ENCODE measurements at regions not wholly inside any gene's neighbourhood (a gene's known extent, or its start where the extent isn't known, plus 50 kb on each side); places are given as distances from the start of the nearest gene placed in this dataset.

DNA sequence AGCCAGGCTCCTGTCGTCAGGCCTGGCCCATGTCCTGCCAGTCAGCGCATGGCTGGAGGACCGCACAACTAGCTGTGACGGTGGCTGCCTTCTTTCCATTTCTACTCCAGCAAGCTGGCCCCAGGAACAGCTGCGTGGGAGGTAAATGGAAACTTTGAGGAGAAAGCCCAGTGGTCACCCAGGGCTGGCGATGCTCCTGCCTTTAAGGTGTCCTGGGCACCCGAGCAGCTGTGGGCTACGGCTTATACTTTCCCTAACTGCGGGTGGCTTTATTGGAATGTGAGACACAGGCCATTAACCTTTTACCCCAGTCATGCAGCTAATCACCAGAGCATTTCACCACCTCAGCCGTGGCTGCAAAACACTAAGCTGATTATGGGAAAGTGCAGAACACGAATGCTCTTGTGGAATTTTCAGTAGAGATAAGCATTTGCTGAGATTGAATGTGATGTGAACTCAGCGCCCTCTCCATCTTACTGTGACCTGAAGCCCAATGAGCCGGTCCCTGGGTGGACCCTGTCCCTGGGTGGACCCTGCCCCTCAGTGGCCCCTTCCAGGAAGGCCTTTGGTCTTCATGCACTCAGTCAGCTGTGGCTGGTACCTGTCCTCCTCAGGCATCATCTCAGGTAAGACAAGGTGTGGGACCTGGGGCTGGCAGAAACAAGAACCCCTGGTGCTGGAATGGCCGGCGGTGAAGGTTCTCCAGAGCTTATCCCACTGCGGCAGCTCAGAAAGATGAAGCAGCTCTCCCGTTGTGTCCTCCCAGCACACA, 275.4 kb upstream of the HS6ST1 start:
- Histone ChIP-seq H3F3A (ENCODE audit: insufficient read depth, low read depth) (no peaks in the 10 kb centered on the region), H2AFZ (no peak overlapping the region), H3K9me3 (ENCODE audit: insufficient read depth, low read depth) (no peaks in the 10 kb centered on the region), H3K36me3 (ENCODE audit: low read depth) (no peaks in the 10 kb centered on the region), H3K4me1 (replicated peaks; ENCODE audit: insufficient read depth) (no peaks in the 10 kb centered on the region), H4K20me1 (ENCODE audit: insufficient read depth) (no peaks in the 10 kb centered on the region), H3K79me2 (ENCODE audit: low read depth) (no peaks in the 10 kb centered on the region), H3K27me3 (ENCODE audit: insufficient read depth, low read depth) (no peaks in the 10 kb centered on the region), H3K4me2 (no peak overlapping the region), H3K4me3 (no peak overlapping the region), H3K9me2 (ENCODE audit: insufficient read depth) (no peaks in the 10 kb centered on the region), H3K27ac (no peak overlapping the region)
- ChIA-PET CTCF (no interaction called here), POLR2A (ENCODE audit: unreplicated experiment) (no interaction called here)
- no peak for TF ChIP-seq EZH2 (IDR thresholded peaks at IDR 0.05; ENCODE audit: low read depth)
- TF ChIP-seq, protein P1, sequence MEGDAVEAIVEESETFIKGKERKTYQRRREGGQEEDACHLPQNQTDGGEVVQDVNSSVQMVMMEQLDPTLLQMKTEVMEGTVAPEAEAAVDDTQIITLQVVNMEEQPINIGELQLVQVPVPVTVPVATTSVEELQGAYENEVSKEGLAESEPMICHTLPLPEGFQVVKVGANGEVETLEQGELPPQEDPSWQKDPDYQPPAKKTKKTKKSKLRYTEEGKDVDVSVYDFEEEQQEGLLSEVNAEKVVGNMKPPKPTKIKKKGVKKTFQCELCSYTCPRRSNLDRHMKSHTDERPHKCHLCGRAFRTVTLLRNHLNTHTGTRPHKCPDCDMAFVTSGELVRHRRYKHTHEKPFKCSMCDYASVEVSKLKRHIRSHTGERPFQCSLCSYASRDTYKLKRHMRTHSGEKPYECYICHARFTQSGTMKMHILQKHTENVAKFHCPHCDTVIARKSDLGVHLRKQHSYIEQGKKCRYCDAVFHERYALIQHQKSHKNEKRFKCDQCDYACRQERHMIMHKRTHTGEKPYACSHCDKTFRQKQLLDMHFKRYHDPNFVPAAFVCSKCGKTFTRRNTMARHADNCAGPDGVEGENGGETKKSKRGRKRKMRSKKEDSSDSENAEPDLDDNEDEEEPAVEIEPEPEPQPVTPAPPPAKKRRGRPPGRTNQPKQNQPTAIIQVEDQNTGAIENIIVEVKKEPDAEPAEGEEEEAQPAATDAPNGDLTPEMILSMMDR (conservative IDR thresholded peaks at IDR 0.05), result no peak
- BruUV-seq (replicated peaks), result no TSS peak
- intact Hi-C loops (cut with micrococcal nuclease; ENCODE audit: unreplicated experiment), result no loop called here
- DNase-seq, result no peak

DNA sequence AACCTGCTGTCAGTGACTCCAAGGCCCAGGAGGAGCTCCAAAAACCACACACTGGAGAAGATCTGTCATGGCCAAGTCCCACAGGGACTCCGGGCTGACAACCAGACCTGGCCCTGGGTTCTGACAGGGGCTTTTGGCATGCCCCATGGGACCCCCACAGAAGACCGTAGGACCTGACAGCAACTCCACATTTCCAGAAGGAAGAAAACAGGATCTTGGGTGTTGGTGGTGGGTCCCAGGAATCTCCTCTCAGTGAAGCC, 275.9 kb upstream of the HS6ST1 start:
- DNase-seq, result no peak
- POLR2A ChIA-PET (ENCODE audit: unreplicated experiment), result no interaction called here
- intact Hi-C loops (cut with micrococcal nuclease; ENCODE audit: unreplicated experiment), result no loop called here
- Histone ChIP-seq H4K20me1 (ENCODE audit: insufficient read depth) (no peaks in the 10 kb centered on the region), H3K9me3 (ENCODE audit: insufficient read depth, low read depth) (no peaks in the 10 kb centered on the region), H3K9me2 (ENCODE audit: insufficient read depth) (no peaks in the 10 kb centered on the region), H3K79me2 (ENCODE audit: low read depth) (no peaks in the 10 kb centered on the region), H3K4me2 (no peak overlapping the region), H2AFZ (no peak overlapping the region), H3K4me1 (replicated peaks; ENCODE audit: insufficient read depth) (no peaks in the 10 kb centered on the region), H3F3A (ENCODE audit: insufficient read depth, low read depth) (no peaks in the 10 kb centered on the region), H3K27ac (no peak overlapping the region), H3K36me3 (ENCODE audit: low read depth) (no peaks in the 10 kb centered on the region), H3K27me3 (ENCODE audit: insufficient read depth, low read depth) (no peaks in the 10 kb centered on the region), H3K4me3 (no peak overlapping the region)
- CTCF ChIA-PET, result no interaction called here
- BruUV-seq (replicated peaks), result no TSS peak
- TF ChIP-seq, protein P1 (conservative IDR thresholded peaks at IDR 0.05), result no peak
- no peak for TF ChIP-seq EZH2 (IDR thresholded peaks at IDR 0.05; ENCODE audit: low read depth)

DNA sequence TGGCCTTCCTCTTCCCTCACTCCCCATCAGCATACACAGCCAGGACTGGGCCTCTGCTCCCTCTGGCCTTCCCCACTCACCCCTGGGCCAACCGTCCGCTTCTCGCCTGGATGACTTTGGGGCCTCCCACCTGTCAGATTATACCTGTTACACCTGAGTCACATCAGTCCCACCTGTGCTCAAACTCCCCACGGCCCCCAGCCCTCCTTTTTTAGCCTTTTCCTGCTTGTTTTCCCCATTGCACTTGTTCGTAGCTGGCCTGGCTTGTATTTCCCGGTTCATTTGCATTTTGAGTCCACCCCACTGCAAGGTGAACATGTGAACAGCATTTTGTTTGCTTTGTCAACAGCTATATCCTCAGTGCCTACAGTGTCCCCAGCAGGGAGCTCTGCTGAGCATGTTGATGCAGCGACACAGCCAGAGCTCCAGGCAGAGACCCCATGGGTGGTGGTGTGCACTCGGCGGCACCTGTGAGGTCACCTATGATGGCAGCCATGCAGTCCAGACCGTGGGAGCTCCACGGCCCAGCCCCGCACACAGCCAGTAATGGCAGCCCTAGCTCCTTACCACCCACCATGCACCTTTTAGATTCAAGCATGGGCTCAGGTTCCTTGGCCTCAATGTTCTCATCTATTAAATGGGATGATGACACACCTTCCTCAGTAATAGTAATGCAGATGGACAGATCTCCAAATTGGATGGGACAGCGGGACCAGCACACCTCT, 276.4 kb upstream of the HS6ST1 start:
- no peaks in the 10 kb centered on the region for H3K36me3 ChIP-seq (ENCODE audit: low read depth)
- H3K4me3 ChIP-seq, result no peak overlapping the region
- no peak for TF ChIP-seq EZH2 (IDR thresholded peaks at IDR 0.05; ENCODE audit: low read depth)
- TF ChIP-seq, protein P1 (conservative IDR thresholded peaks at IDR 0.05), result no peak
- no peaks in the 10 kb centered on the region for H3K4me1 ChIP-seq (replicated peaks; ENCODE audit: insufficient read depth)
- H3K27ac ChIP-seq, result no peak overlapping the region
- H3K9me2 ChIP-seq (ENCODE audit: insufficient read depth), result no peaks in the 10 kb centered on the region
- H3F3A ChIP-seq (ENCODE audit: insufficient read depth, low read depth), result no peaks in the 10 kb centered on the region
- no peaks in the 10 kb centered on the region for H3K79me2 ChIP-seq (ENCODE audit: low read depth)
- CTCF ChIA-PET, result no interaction called here
- no peak for DNase-seq
- no peak overlapping the region for H2AFZ ChIP-seq
- no peaks in the 10 kb centered on the region for H3K27me3 ChIP-seq (ENCODE audit: insufficient read depth, low read depth)
- intact Hi-C loops (cut with micrococcal nuclease; ENCODE audit: unreplicated experiment), result no loop called here
- H4K20me1 ChIP-seq (ENCODE audit: insufficient read depth), result no peaks in the 10 kb centered on the region
- H3K9me3 ChIP-seq (ENCODE audit: insufficient read depth, low read depth), result no peaks in the 10 kb centered on the region
- POLR2A ChIA-PET (ENCODE audit: unreplicated experiment), result no interaction called here
- H3K4me2 ChIP-seq, result no peak overlapping the region
- no TSS peak for BruUV-seq (replicated peaks)
